Superior temporal gyrus (tissue), 1 donor: ENCODE measurements at regions not wholly inside any gene's neighbourhood (a gene's known extent, or its start where the extent isn't known, plus 50 kb on each side); places are given as distances from the start of the nearest gene placed in this dataset.

ENCODE experiments used
- DNase-seq: peaks from one replicate; pipeline ENCODE4 v3.0.0-alpha.2; 2016; ENCODE audit errors: extremely low spot score

DNA sequence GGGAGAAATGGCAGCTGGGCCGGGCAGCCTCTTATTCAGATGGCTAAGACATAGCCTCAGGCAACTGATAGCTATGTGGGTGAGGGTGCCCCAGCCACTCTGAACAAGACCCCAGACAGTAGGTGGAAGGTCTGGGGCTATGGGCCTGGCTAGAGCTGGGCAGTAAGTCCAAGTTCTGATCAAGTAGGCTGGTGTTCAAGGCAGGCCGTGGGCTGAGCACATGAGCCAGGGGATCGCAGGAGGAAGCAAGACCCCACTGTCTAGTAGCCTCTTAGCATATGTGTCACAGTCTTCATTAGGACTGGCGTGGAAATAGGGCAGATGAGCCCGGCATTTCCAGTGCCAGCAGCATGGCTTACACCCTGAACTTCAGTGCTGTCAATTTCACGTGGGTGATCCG lies 192.1 kb downstream of the ADAMTS15 start:
- DNase-seq = no peak

GRCh38 chr11:130641876-130642275 lies 193.4 kb downstream of the ADAMTS15 start:
- no peak for DNase-seq

DNA sequence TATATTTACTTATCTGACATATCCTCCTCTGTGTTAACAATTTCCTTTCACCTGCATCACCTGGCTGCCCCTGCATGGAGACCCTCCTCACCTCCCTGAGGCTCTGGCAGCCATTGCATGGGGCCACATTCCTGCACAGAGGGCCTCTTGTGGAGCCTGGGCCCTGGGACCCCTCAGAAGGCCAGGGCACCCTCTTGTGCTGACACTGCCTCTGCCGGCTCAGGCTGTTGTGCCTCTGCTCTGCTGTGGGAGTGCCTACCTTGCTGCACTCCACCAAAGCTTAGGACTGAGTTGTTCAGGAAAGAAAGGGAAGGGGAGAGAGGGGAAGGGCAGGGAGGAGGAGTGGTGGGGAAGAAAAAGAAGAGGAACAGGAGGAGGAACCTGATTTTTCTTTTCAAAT lies 194.5 kb downstream of the ADAMTS15 start:
- no peak for DNase-seq

DNA sequence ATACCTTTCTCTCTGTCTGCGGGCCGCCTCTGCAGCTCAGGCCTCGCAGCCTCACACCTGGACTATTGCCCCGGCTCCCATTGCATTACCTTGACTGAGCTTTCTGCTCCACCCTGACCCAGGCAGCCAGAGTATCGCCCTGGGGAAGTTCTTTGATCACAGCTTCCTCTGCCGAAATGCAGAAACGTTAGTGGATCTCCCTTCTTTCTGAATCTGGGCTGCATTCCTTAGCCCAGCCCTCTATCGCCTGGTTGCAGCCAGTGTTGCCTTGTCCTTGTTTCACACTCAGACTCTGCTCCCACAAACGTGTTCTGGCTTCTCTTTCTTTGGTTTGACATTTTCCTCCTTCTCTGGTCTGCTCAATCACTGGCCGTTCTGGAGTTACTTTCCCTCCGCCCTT lies 195.7 kb downstream of the ADAMTS15 start:
- DNase-seq = no peak

DNA sequence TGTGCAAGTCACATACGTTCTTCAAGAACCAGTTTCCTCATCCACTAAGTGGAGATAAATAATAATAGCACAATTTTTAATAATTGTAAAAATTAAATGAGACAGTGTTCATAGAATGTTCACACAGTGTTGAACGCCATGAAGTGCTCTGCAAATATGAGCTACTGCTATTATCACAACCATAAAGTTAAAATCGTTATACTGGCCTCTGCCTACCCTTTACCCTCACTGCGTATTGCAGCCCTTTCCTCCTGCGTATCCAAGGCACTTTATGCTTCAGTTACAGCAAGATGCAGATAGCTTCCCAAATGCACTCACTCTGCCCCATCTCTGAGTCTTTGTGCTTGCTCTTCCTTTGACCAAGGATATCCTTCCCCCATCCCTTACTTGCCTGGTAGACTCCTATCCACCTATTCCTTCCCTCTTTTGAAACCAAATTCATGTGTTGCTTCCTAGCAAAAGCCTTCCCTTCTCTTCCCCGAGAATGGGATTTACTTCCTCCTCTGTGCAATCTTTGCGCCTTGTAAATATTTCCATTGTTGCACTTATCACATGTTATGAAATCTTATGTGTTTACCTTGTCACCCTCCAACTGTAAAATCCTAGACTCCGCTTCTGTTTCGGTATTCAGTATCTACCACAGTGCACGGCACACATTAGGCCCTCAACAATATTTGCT lies 196.9 kb downstream of the ADAMTS15 start:
- DNase-seq = no peak

DNA sequence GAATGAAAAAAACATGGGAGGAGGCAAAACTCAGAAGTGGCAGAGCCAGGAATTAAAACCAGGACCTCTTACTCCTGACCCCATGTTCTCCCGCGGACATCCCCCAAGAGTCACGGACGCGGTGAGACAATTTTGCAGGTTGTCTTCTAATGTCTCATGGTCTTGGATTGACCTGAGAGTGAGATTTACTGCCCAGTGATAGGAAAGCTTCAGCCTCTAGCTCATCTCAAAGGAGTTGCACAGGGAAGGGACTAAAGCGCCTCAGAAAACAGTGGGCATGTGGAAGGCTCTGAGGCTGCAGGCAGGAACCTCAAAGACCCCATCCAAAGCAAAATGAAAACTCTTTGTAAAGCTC lies 197.4 kb downstream of the ADAMTS15 start:
- no peak for DNase-seq

- no peak for DNase-seq
Measured at GRCh38 chr11:130646881-130647280, 198.4 kb downstream of the ADAMTS15 start.

- DNase-seq = no peak
Measured at GRCh38 chr11:130647371-130647770, 198.9 kb downstream of the ADAMTS15 start.

DNA sequence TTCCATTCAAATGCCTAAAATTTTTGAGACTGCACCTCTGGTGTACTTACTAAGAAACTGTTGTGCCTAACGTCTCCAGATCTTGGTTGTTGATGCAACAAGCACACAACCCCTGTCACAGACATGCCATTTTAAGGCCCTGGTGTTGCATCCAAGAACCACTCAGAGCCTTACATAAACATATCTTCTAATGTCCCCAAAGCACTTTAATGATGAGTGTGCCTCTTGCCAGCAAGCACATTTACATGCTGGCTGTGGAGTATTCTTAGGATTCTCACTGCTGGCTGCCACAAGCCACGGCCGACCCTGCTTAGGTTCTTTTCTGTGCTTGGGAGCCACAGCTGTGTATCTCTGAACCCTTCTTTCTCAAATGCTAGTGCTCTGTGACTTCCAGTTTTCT lies 201.4 kb downstream of the ADAMTS15 start:
- no peak for DNase-seq

- no peak for DNase-seq
Measured at GRCh38 chr11:130650456-130651030, 202.1 kb downstream of the ADAMTS15 start.

GRCh38 chr11:130651066-130651855 lies 202.8 kb downstream of the ADAMTS15 start:
- no peak for DNase-seq

GRCh38 chr11:130652671-130653335 lies 204.4 kb downstream of the ADAMTS15 start:
- no peak for DNase-seq

- DNase-seq = no peak
Measured at GRCh38 chr11:130653838-130654636, 205.6 kb downstream of the ADAMTS15 start.

- DNase-seq = no peak
Measured at GRCh38 chr11:130655300-130655699, 206.9 kb downstream of the ADAMTS15 start.

GRCh38 chr11:130666781-130667251 lies 218.4 kb downstream of the ADAMTS15 start:
- peak; percentile 37 for DNase-seq

DNA sequence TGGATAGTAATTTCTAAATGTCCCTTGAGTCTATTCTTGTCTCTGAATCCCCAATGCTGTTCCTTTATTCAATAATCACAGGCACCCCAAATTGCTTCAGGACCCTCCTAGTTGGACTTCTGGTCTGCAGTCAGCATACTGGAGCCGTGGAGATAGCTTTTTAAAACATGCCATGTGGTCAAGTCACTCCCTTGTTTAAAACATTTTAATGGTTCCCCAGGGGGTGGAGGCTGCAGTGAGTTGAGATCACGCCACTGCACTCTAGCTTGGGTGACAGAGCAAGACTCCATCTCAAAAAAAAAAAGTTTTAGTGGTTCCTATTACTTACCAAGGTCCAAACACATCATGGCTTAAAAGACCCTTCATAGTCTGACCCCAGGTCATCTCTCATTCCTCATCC lies 220.3 kb downstream of the ADAMTS15 start:
- no peak for DNase-seq

- no peak for DNase-seq
Measured at GRCh38 chr11:130670200-130670599, 221.8 kb downstream of the ADAMTS15 start.

DNA sequence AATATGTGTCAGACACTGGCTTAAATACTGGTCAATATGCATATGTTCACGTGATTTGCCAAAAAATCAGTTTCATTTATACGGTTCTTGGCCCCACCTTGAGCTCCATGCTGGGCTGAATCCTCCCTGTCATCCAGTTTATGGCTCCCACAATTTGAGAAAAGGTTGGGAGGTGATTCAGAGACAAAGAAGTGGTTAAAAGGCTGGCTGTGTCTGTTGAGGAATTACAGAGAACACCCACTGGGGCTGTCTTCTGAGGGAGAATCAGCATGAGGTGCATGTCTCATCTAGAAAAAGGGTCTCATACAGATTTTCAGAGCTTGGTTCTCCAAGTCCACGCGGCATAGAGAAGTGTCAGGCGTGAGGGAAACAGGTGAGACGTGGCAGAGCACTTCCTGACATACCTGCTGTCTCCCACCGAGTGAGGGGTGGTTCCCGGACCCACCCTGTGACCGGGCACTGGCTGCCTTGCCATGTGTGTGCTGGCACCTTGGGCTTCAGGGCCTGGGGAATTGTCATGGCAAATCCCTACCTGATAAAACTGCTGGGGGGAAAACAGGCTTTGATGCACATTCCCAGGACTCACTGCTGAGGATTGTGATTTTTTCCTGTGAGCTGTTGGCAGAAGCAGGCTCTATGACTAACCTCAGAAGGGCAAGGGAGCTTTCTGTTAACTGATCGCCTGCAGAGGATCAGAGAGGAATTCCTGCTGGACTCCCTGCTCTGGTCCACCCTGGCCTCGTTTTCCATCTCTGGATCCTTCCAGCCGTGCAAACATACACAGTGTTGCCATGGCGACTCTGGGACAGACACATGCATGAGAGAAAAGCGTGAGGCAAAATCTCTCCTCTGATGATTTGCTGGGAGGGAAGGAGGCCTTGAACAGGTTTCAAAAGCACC lies 223.6 kb downstream of the ADAMTS15 start:
- peak; percentile 48 for DNase-seq

DNA sequence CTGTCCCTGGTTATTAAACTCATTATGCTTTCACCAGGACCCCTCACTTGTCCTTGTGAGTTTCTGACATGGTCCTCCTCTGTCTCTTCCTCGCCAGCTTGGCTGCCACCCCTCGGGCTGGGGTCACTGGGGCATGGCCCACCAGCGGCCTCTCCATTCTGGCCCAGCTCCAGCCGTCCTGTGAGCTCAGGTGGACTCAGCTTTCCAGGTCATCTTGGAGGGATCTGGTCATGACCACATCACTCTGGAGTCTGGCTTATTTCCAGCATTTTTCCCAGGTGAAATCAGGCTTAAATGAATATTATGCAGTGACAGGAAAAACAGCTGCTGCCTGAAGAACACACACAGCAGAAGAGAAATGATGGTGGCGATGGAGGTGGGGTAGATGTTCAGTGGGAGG lies 224.5 kb downstream of the ADAMTS15 start:
- no peak for DNase-seq

DNA sequence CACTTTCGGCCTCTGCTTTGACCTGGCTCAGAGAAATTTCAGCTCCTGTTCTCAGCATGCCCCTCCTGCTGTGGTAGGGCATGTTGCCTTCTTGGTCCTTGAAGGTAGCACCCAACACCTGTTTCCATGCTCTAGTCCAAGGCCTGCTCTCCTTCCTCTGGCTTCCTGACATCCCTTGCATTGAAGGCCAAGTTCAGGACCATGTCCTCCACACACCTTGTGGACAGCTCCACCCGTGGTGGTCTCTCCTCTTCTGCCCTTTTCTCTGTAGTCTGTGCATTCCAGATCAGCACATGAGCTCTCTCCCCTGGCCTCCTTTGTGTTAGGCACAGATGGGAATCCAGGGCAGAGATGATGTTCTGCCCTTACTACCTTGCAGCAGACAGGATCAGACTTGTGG lies 225.3 kb downstream of the ADAMTS15 start:
- DNase-seq = no peak
